ENCODE measurements at regions not wholly inside any gene's neighbourhood (a gene's known extent, or its start where the extent isn't known, plus 50 kb on each side); places are given as distances from the start of the nearest gene placed in this dataset.
A peak's percentile ranks its signal among the peaks of the same experiment; 100 is the strongest.
"Not testable (repeated sequence)": the region's sequence is repeated elsewhere in the genome, so short reads cannot be mapped to it uniquely, and the experiment has no call there.

DNA sequence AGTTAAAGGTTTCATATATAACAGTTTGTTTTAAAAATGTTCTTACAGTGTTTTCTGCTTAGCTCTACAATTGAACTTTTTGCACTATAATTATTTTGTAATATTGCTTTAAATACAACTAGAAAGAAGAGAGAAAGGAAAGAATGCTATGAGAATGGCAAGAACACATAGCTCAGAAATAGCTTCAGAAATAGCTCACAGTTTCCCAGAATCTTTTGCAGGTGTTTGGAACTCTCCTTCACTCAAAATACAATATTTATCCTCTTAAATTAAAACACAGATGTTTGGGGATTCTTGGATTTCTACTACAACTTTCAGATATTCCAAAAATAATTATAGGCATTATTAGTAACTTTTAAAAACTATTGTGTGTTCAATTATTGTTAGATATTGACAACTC lies 658.0 kb upstream of the DPPA4 start:
- TF ChIP-seq, protein P1, sequence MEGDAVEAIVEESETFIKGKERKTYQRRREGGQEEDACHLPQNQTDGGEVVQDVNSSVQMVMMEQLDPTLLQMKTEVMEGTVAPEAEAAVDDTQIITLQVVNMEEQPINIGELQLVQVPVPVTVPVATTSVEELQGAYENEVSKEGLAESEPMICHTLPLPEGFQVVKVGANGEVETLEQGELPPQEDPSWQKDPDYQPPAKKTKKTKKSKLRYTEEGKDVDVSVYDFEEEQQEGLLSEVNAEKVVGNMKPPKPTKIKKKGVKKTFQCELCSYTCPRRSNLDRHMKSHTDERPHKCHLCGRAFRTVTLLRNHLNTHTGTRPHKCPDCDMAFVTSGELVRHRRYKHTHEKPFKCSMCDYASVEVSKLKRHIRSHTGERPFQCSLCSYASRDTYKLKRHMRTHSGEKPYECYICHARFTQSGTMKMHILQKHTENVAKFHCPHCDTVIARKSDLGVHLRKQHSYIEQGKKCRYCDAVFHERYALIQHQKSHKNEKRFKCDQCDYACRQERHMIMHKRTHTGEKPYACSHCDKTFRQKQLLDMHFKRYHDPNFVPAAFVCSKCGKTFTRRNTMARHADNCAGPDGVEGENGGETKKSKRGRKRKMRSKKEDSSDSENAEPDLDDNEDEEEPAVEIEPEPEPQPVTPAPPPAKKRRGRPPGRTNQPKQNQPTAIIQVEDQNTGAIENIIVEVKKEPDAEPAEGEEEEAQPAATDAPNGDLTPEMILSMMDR (IDR thresholded peaks at IDR 0.05): no peak

GRCh38 chr3:110001905-110002304 lies 664.6 kb upstream of the DPPA4 start:
- not testable (repeated sequence) for DNase-seq (ENCODE audit: low spot score); H3K4me3 ChIP-seq; H3K27ac ChIP-seq

More for the DNA sequence above, 658.0 kb upstream of the DPPA4 start:
- no peak overlapping the region for H3K4me3 ChIP-seq
- H3K27ac ChIP-seq: no peak overlapping the region
- no peak for DNase-seq (ENCODE audit: low spot score)

DNA sequence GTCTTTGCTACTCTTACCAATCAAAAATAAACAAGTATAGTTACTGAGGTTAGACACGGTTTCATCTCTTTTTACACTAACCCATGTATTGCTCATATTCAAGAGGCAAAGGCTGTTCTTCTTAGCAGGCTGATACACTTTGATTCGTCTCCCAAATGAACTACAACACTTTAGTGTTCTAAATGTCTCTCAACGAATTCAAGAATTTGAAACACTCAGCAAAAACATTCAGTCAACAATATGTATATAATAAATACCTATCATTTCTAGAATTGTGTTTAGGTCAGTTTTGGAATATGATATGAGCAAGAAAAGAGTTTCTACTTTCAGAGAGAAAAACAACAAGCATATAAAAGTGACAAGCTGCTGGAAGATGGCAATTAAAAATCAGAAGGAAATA lies 669.6 kb upstream of the DPPA4 start:
- H3K27ac ChIP-seq: no peak overlapping the region
- TF ChIP-seq, protein P1 (IDR thresholded peaks at IDR 0.05): no peak
- no peak overlapping the region for H3K4me3 ChIP-seq
- no peak for DNase-seq (ENCODE audit: low spot score)

- H3K4me3 ChIP-seq: no peak overlapping the region
- DNase-seq (ENCODE audit: low spot score): no peak
- TF ChIP-seq, protein P1 (IDR thresholded peaks at IDR 0.05): no peak
- H3K27ac ChIP-seq: no peak overlapping the region
These were observed 678.1 kb upstream of the DPPA4 start for GRCh38 chr3:110015231-110015963.

DNA sequence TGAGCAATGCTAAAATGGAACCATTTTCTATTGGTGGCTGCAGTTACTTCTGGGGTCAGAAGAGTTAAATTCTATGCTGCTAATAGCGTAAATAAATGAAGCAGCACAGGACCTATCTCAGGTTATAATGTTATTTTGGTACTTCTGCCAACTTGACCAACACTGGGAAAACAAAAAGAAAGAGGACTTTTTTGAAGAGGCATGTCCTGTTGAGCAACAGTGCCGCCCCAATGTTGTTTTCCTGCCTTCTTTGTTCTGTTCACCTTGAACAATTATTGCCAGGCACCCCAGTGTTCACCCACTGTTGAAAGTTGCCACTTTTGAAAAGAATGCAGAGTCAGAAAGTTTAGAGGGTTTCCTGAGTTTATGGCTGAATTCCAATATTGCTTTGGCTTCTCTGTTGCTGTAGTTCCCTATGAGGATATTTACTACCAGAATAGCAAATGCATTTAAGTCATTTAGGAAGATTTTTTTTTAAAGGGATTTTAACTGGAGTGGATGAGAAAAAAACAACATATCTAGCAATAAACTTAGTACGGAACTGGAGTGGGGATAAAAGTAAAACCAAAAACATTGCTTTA lies 679.0 kb upstream of the DPPA4 start:
- no peak overlapping the region for H3K27ac ChIP-seq
- TF ChIP-seq, protein P1 (IDR thresholded peaks at IDR 0.05): no peak
- H3K4me3 ChIP-seq: peak overlapping the region; percentile 59
- no peak for DNase-seq (ENCODE audit: low spot score)

GRCh38 chr3:110017304-110017703 lies 680.0 kb upstream of the DPPA4 start:
- no peak overlapping the region for H3K4me3 ChIP-seq
- H3K27ac ChIP-seq: no peak overlapping the region
- TF ChIP-seq, protein P1 (IDR thresholded peaks at IDR 0.05): no peak
- no peak for DNase-seq (ENCODE audit: low spot score)

- H3K4me3 ChIP-seq: no peak overlapping the region
- TF ChIP-seq, protein P1 (IDR thresholded peaks at IDR 0.05): no peak
- H3K27ac ChIP-seq: no peak overlapping the region
- DNase-seq (ENCODE audit: low spot score): no peak
These were observed 684.3 kb upstream of the DPPA4 start for GRCh38 chr3:110021659-110022058.

- H3K27ac ChIP-seq; DNase-seq (ENCODE audit: low spot score): not testable (repeated sequence)
These were observed 685.7 kb upstream of the DPPA4 start for GRCh38 chr3:110023022-110023421.

More at GRCh38 chr3:110023022-110023421, 685.7 kb upstream of the DPPA4 start:
- H3K4me3 ChIP-seq: not testable (repeated sequence)
